H1 (cell line): ENCODE measurements at regions not wholly inside any gene's neighbourhood (a gene's known extent, or its start where the extent isn't known, plus 50 kb on each side); places are given as distances from the start of the nearest gene placed in this dataset.

Source experiments
- HDAC6 ChIP-seq: IDR thresholded peaks from one replicate; pipeline ENCODE4 v1.7.1; 2012; ENCODE audit warnings: low read depth, mild to moderate bottlenecking, inconsistent platforms, low read length, moderate library complexity
- JUN ChIP-seq: IDR thresholded peaks from 2 replicates; pipeline ENCODE4 v1.6.1; 2011; ENCODE audit warnings: low read depth, mild to moderate bottlenecking, improper control_type of control experiment, low read length
- NRF1 ChIP-seq: IDR thresholded peaks from 2 replicates; pipeline ENCODE4 v1.6.1; 2011; ENCODE audit warnings: mild to moderate bottlenecking, low read depth, low read length, improper control_type of control experiment
- SIN3A ChIP-seq, 2 experiments: IDR thresholded peaks in 1 of 2; conservative IDR thresholded peaks in 1 of 2; 2 replicates each; pipeline ENCODE4 v1.6.1; 2011 to 2012; ENCODE audit warnings: low read length in 2 of 2, improper control_type of control experiment in 1 of 2, low read depth in 1 of 2, mild to moderate bottlenecking in 1 of 2
- SP4 ChIP-seq: IDR thresholded peaks from 2 replicates; pipeline ENCODE4 v1.6.1; 2012; ENCODE audit warnings: low read length, inconsistent platforms
- SRF ChIP-seq: IDR thresholded peaks from 2 replicates; pipeline ENCODE4 v1.6.1; 2011; ENCODE audit warnings: mild to moderate bottlenecking, low read depth, low read length, moderate library complexity
- YY1 ChIP-seq: IDR thresholded peaks from 2 replicates; pipeline ENCODE4 v1.6.1; 2011; ENCODE audit warnings: low read depth, mild to moderate bottlenecking, low read length
- TF ChIP-seq, protein P1 (sequence below), 3 experiments: IDR thresholded peaks; 1 replicate in 2 of 3; 2 replicates in 1 of 3; pipeline versions ENCODE4 v1.5.1 to v1.6.1; 2011; ENCODE audit warnings: low read length in 3 of 3, mild to moderate bottlenecking in 3 of 3, inconsistent platforms in 2 of 3, low read depth in 1 of 3, moderate library complexity in 1 of 3; ENCODE audit not compliant: insufficient read depth in 1 of 3; ENCODE audit errors: control extremely low read depth in 1 of 3

DNA sequence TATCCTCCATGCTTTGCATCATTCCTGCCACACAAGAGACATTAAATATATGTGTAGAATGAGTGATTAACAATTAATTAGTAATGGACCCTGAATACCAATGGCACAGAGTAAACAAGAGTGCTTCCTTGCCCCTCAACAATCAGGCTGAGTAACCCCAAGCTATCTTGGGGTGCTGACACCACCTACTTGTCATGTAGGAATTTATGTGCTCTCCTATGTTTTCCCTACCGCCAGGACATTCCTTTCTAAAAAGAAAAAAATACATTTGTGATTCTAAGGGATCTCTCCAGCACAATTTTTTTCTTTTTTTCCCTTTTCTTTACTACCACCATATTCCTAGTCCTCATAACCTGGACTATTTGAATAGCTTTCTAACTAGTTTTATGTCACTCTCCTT is 449.1 kb downstream of the MFSD1 start (continued):
- TF ChIP-seq, protein P1, sequence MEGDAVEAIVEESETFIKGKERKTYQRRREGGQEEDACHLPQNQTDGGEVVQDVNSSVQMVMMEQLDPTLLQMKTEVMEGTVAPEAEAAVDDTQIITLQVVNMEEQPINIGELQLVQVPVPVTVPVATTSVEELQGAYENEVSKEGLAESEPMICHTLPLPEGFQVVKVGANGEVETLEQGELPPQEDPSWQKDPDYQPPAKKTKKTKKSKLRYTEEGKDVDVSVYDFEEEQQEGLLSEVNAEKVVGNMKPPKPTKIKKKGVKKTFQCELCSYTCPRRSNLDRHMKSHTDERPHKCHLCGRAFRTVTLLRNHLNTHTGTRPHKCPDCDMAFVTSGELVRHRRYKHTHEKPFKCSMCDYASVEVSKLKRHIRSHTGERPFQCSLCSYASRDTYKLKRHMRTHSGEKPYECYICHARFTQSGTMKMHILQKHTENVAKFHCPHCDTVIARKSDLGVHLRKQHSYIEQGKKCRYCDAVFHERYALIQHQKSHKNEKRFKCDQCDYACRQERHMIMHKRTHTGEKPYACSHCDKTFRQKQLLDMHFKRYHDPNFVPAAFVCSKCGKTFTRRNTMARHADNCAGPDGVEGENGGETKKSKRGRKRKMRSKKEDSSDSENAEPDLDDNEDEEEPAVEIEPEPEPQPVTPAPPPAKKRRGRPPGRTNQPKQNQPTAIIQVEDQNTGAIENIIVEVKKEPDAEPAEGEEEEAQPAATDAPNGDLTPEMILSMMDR (IDR thresholded peaks at IDR 0.05; ENCODE audit: control extremely low read depth in 1 of 3, insufficient read depth in 1 of 3, low read depth in 1 of 3, low read length in 3 of 3), result no peak
- TF ChIP-seq JUN (no peak), SRF (no peak), YY1 (no peak), HDAC6 (no peak), NRF1 (no peak), SP4 (no peak), SIN3A (conservative IDR thresholded peaks at IDR 0.05 in 1 of 2, IDR thresholded peaks at IDR 0.05 in 1 of 2; ENCODE audit: low read depth in 1 of 2, low read length in 2 of 2) (no peak)
